SU-DHL-6 (cell line): ENCODE measurements at regions not wholly inside any gene's neighbourhood (a gene's known extent, or its start where the extent isn't known, plus 50 kb on each side); places are given as distances from the start of the nearest gene placed in this dataset.

ENCODE experiments used
- H2AFZ ChIP-seq: fragments of 200-600 bp; sonication (generic); 2 replicates; pipeline ENCODE4 v1.6.1; 2014; ENCODE audit warnings: low read depth, mild to moderate bottlenecking, moderate library complexity, mixed read lengths, antibody characterized with exemption, low read length; ENCODE audit not compliant: severe bottlenecking
- H3F3A ChIP-seq: fragments of 200-600 bp; shearing (Covaris generic); 2 replicates; pipeline ENCODE4 v1.6.0; 2016; ENCODE audit warnings: antibody characterized with exemption, mild to moderate bottlenecking; ENCODE audit not compliant: insufficient read depth
- H3K27ac ChIP-seq: fragments of 200-600 bp; sonication (generic); 2 replicates; pipeline ENCODE4 v1.5.1; 2016; ENCODE audit warnings: low read depth, mild to moderate bottlenecking, low read length, moderate library complexity, mixed read lengths
- H3K27me3 ChIP-seq: fragments of 200-600 bp; sonication (generic), shearing (Covaris generic); 2 replicates; pipeline ENCODE4 v1.6.0; 2014; ENCODE audit warnings: mild to moderate bottlenecking, low read length
- H3K36me3 ChIP-seq: fragments of 200-600 bp; sonication (generic); 2 replicates; pipeline ENCODE4 v1.6.1; 2014; ENCODE audit warnings: mild to moderate bottlenecking, low read length, mixed read lengths
- H3K4me2 ChIP-seq: fragments of 300-600, 200-600 bp; shearing (Covaris generic), sonication (generic); 2 replicates; pipeline ENCODE4 v1.6.0; 2014; ENCODE audit warnings: low read length, low read depth, mild to moderate bottlenecking; ENCODE audit not compliant: poor library complexity, severe bottlenecking
- H3K4me3 ChIP-seq: fragments of 200-600 bp; sonication (generic); 2 replicates; pipeline ENCODE4 v1.5.1; 2014; ENCODE audit warnings: antibody characterized with exemption, low read length, mild to moderate bottlenecking, mixed read lengths; ENCODE audit not compliant: insufficient read depth, poor library complexity, severe bottlenecking
- H3K79me2 ChIP-seq: fragments of 200-600 bp; sonication (generic); 2 replicates; pipeline ENCODE4 v1.6.1; 2014; ENCODE audit warnings: mild to moderate bottlenecking, low read length, moderate library complexity; ENCODE audit not compliant: insufficient read depth
- H3K9ac ChIP-seq: fragments of 200-600 bp; sonication (generic); 2 replicates; pipeline ENCODE4 v1.7.0; 2014; ENCODE audit warnings: mild to moderate bottlenecking, low read length
- H3K9me2 ChIP-seq: fragments of 200-600 bp; sonication (generic); replicated peaks from 2 replicates; pipeline ENCODE4 v1.6.1; 2014; ENCODE audit warnings: low read length; ENCODE audit not compliant: insufficient read depth
- H3K9me3 ChIP-seq: fragments of 200-600 bp; sonication (generic); 2 replicates; pipeline ENCODE4 v1.6.1; 2014; ENCODE audit warnings: low read length, mixed read lengths; ENCODE audit not compliant: insufficient read depth
- H4K20me1 ChIP-seq: fragments of 200-600 bp; sonication (generic); 2 replicates; pipeline ENCODE4 v1.6.1; 2014; ENCODE audit warnings: low read depth, mild to moderate bottlenecking, antibody characterized with exemption, low read length, moderate library complexity, mixed read lengths
- EZH2phosphoT487 ChIP-seq: fragments of 200-600 bp; sonication (generic), shearing (Covaris generic); conservative IDR thresholded peaks from 2 replicates; pipeline ENCODE4 v1.6.1; 2018; ENCODE audit warnings: mild to moderate bottlenecking, antibody characterized with exemption, low read length, moderate library complexity, mixed read lengths
- TF ChIP-seq, protein P1 (sequence below): fragments of 200-600 bp; sonication (generic); IDR thresholded peaks from one replicate; pipeline ENCODE4 v1.5.1; 2017; ENCODE audit warnings: antibody characterized with exemption, mild to moderate bottlenecking, low read length, moderate library complexity; ENCODE audit not compliant: insufficient read depth, poor library complexity, severe bottlenecking

DNA sequence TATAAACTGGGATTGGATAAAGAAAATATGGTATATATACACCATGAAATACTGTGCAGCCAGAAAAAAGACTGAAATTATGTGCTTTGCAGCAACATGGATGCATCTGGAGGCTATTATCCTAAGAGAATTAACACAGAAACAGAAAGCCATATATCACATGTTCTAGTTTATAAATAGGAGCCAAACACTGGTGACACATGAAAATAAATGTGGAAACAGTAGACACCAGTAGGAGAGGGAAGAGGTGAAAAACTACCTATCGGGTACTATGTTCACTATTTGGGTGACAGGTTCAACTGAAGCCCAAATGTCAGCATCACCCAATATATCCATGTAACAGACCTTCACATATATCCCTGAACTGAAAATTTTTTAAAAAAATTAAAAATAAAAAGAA lies 725.1 kb downstream of the C4orf33 start:
- H3K9me3 ChIP-seq, result no peaks in the 10 kb centered on the region
- no peaks in the 10 kb centered on the region for H3K36me3 ChIP-seq
- no peaks in the 10 kb centered on the region for H3K9me2 ChIP-seq
- no peaks in the 10 kb centered on the region for H3F3A ChIP-seq
- no peak overlapping the region for H3K9ac ChIP-seq
- H2AFZ ChIP-seq, result no peak overlapping the region
- H3K27me3 ChIP-seq, result no peaks in the 10 kb centered on the region
- no peaks in the 10 kb centered on the region for H3K79me2 ChIP-seq
- no peak overlapping the region for H3K4me3 ChIP-seq
- H4K20me1 ChIP-seq, result no peaks in the 10 kb centered on the region
- H3K27ac ChIP-seq, result no peak overlapping the region
- TF ChIP-seq, protein P1, sequence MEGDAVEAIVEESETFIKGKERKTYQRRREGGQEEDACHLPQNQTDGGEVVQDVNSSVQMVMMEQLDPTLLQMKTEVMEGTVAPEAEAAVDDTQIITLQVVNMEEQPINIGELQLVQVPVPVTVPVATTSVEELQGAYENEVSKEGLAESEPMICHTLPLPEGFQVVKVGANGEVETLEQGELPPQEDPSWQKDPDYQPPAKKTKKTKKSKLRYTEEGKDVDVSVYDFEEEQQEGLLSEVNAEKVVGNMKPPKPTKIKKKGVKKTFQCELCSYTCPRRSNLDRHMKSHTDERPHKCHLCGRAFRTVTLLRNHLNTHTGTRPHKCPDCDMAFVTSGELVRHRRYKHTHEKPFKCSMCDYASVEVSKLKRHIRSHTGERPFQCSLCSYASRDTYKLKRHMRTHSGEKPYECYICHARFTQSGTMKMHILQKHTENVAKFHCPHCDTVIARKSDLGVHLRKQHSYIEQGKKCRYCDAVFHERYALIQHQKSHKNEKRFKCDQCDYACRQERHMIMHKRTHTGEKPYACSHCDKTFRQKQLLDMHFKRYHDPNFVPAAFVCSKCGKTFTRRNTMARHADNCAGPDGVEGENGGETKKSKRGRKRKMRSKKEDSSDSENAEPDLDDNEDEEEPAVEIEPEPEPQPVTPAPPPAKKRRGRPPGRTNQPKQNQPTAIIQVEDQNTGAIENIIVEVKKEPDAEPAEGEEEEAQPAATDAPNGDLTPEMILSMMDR, result no peak
- TF ChIP-seq EZH2phosphoT487, result no peak
- H3K4me2 ChIP-seq, result no peak overlapping the region

GRCh38 chr4:129821963-129822362 lies 726.0 kb downstream of the C4orf33 start:
- no peaks in the 10 kb centered on the region for H3K36me3 ChIP-seq
- H3K27me3 ChIP-seq, result no peaks in the 10 kb centered on the region
- H3K9me3 ChIP-seq, result no peaks in the 10 kb centered on the region
- H3K4me3 ChIP-seq, result no peak overlapping the region
- H4K20me1 ChIP-seq, result no peaks in the 10 kb centered on the region
- H3K9ac ChIP-seq, result no peak overlapping the region
- no peaks in the 10 kb centered on the region for H3F3A ChIP-seq
- H2AFZ ChIP-seq, result no peak overlapping the region
- TF ChIP-seq EZH2phosphoT487, result no peak
- TF ChIP-seq, protein P1, result no peak
- no peaks in the 10 kb centered on the region for H3K79me2 ChIP-seq
- no peak overlapping the region for H3K27ac ChIP-seq
- no peak overlapping the region for H3K4me2 ChIP-seq
- H3K9me2 ChIP-seq, result no peaks in the 10 kb centered on the region

GRCh38 chr4:129822701-129823100 lies 726.7 kb downstream of the C4orf33 start:
- no peaks in the 10 kb centered on the region for H4K20me1 ChIP-seq
- TF ChIP-seq, protein P1, result no peak
- no peak for TF ChIP-seq EZH2phosphoT487
- no peaks in the 10 kb centered on the region for H3K79me2 ChIP-seq
- no peaks in the 10 kb centered on the region for H3K27me3 ChIP-seq
- H3K4me2 ChIP-seq, result no peak overlapping the region
- no peak overlapping the region for H3K27ac ChIP-seq
- H3K4me3 ChIP-seq, result no peak overlapping the region
- H3K9me2 ChIP-seq, result no peaks in the 10 kb centered on the region
- H3K9ac ChIP-seq, result no peak overlapping the region
- no peaks in the 10 kb centered on the region for H3F3A ChIP-seq
- no peak overlapping the region for H2AFZ ChIP-seq
- no peaks in the 10 kb centered on the region for H3K36me3 ChIP-seq
- H3K9me3 ChIP-seq, result no peaks in the 10 kb centered on the region

GRCh38 chr4:129823105-129823504 lies 727.2 kb downstream of the C4orf33 start:
- Histone ChIP-seq H3F3A (no peaks in the 10 kb centered on the region), H3K36me3 (no peaks in the 10 kb centered on the region), H3K4me2 (no peak overlapping the region), H4K20me1 (no peaks in the 10 kb centered on the region), H3K27ac (no peak overlapping the region), H3K79me2 (no peaks in the 10 kb centered on the region), H3K9ac (no peak overlapping the region), H3K9me3 (no peaks in the 10 kb centered on the region), H3K9me2 (no peaks in the 10 kb centered on the region), H3K27me3 (no peaks in the 10 kb centered on the region), H3K4me3 (no peak overlapping the region), H2AFZ (no peak overlapping the region)
- TF ChIP-seq, protein P1, result no peak
- no peak for TF ChIP-seq EZH2phosphoT487
